Adrenal gland (tissue), 5 donors: ENCODE measurements at regions not wholly inside any gene's neighbourhood (a gene's known extent, or its start where the extent isn't known, plus 50 kb on each side); places are given as distances from the start of the nearest gene placed in this dataset.

Source experiments
- POLR2A ChIP-seq, 2 donors: fragments of 450-650 bp; IDR thresholded peaks; one replicate each; pipeline ENCODE4 v1.6.1; 2017; ENCODE audit warnings: antibody characterized with exemption in 2 of 2, mild to moderate bottlenecking in 2 of 2, moderate library complexity in 1 of 2
- TF ChIP-seq, protein P1 (sequence below), 6 experiments: fragments of 450-650 bp in 4 of 6; fragments of 200-600 bp in 2 of 6; sonication (generic) in 1 of 6; IDR thresholded peaks; 1 replicate in 5 of 6; 2 replicates in 1 of 6; pipeline versions ENCODE4 v1.5.1 to v1.8.0; 2016 to 2021; ENCODE audit warnings: antibody characterized with exemption in 6 of 6, mild to moderate bottlenecking in 2 of 6, moderate library complexity in 1 of 6
- donor health status: DM: no; HTN: no; CAD: no.

DNA sequence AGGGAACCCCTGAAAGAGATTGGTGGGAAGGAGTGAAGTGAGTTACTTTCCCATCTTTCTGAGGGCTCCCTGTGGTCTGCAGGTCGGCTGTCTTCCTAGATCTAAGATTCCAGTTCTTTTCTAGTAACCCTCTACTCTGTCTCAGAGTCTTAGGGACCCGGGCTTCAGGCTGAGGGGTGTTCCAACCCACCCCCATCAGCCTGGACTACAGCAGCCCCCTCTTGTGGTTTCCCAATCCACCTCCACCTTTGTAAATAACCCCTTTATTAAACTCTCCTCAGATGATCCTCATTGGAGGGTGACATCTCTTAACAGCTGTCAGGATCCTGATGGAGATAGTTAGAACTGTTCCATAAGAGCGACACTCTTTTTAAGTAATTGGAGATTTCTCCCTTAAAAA is 300.4 kb downstream of the LRFN2 start:
- TF ChIP-seq, protein P1, sequence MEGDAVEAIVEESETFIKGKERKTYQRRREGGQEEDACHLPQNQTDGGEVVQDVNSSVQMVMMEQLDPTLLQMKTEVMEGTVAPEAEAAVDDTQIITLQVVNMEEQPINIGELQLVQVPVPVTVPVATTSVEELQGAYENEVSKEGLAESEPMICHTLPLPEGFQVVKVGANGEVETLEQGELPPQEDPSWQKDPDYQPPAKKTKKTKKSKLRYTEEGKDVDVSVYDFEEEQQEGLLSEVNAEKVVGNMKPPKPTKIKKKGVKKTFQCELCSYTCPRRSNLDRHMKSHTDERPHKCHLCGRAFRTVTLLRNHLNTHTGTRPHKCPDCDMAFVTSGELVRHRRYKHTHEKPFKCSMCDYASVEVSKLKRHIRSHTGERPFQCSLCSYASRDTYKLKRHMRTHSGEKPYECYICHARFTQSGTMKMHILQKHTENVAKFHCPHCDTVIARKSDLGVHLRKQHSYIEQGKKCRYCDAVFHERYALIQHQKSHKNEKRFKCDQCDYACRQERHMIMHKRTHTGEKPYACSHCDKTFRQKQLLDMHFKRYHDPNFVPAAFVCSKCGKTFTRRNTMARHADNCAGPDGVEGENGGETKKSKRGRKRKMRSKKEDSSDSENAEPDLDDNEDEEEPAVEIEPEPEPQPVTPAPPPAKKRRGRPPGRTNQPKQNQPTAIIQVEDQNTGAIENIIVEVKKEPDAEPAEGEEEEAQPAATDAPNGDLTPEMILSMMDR (IDR thresholded peaks at IDR 0.05), result no peak
- no peak for TF ChIP-seq POLR2A (IDR thresholded peaks at IDR 0.05)
